Kidney (tissue), 13 donors: ENCODE measurements at regions not wholly inside any gene's neighbourhood (a gene's known extent, or its start where the extent isn't known, plus 50 kb on each side); places are given as distances from the start of the nearest gene placed in this dataset.

Experiments used
- DNase-seq, 5 donors: peaks; one replicate each; pipeline ENCODE4 v3.0.0-alpha.2; 2013 to 2020
- FAIRE-seq: peaks from 2 replicates; lab custom pipeline; 2012; peaks lifted over from hg19 to GRCh38; lab: Jason Lieb, UNC
- H3K27ac ChIP-seq, 2 donors: one replicate each; pipeline ENCODE4 v1.7.0; 2013; ENCODE audit warnings: low read depth in 2 of 2, low read length in 2 of 2, inconsistent platforms in 1 of 2
- H3K27me3 ChIP-seq: one replicate; pipeline ENCODE4 v1.7.1; 2013; ENCODE audit warnings: low read length, inconsistent platforms; ENCODE audit not compliant: control insufficient read depth, insufficient read depth
- H3K36me3 ChIP-seq, 3 donors: one replicate each; pipeline versions ENCODE4 v1.7.0 to v1.7.1; 2013; ENCODE audit warnings: low read length in 3 of 3, control low read depth in 1 of 3, inconsistent platforms in 1 of 3; ENCODE audit not compliant: insufficient read depth in 3 of 3, control insufficient read depth in 2 of 3
- H3K4me1 ChIP-seq, 3 donors: one replicate each; pipeline versions ENCODE4 v1.7.0 to v1.7.1; 2013; ENCODE audit warnings: low read length in 3 of 3, inconsistent platforms in 1 of 3, low read depth in 1 of 3; ENCODE audit not compliant: control insufficient read depth in 2 of 3, insufficient read depth in 2 of 3
- H3K4me3 ChIP-seq, 3 donors: one replicate each; pipeline versions ENCODE4 v1.7.0 to v1.8.1; 2013; ENCODE audit warnings: low read length in 3 of 3, control low read depth in 1 of 3, inconsistent platforms in 1 of 3
- H3K9ac ChIP-seq, 3 donors: one replicate each; pipeline versions ENCODE4 v1.7.0 to v1.7.1; 2013; ENCODE audit warnings: low read length in 3 of 3, control low read depth in 1 of 3, inconsistent platforms in 1 of 3
- H3K9me3 ChIP-seq, 3 donors: one replicate each; pipeline versions ENCODE4 v1.7.0 to v1.7.1; 2013; ENCODE audit warnings: low read length in 3 of 3, control low read depth in 1 of 3, inconsistent platforms in 1 of 3; ENCODE audit not compliant: control insufficient read depth in 2 of 3, insufficient read depth in 1 of 3
- intact Hi-C: fragments of 100-400 bp; cut with DNase I; formaldehyde crosslinking; loops from one replicate; pipeline ENCODE4 v1.11.1; 2022
- TF ChIP-seq, protein P1 (sequence below): IDR thresholded peaks from 3 replicates; pipeline ENCODE4 v1.5.1; 2012; ENCODE audit warnings: mild to moderate bottlenecking, moderate library complexity, borderline replicate concordance; ENCODE audit not compliant: insufficient read depth; ENCODE audit errors: extremely low read depth
- donor health status: control.
- donor health status: control.
- donor health status: control.
- donor health status: control.
- donor health status: control.
- donor health status: DM: yes; HTN: yes; CAD: no.
- donor health status: Normal renal cell carcinoma (clear cell type).

DNA sequence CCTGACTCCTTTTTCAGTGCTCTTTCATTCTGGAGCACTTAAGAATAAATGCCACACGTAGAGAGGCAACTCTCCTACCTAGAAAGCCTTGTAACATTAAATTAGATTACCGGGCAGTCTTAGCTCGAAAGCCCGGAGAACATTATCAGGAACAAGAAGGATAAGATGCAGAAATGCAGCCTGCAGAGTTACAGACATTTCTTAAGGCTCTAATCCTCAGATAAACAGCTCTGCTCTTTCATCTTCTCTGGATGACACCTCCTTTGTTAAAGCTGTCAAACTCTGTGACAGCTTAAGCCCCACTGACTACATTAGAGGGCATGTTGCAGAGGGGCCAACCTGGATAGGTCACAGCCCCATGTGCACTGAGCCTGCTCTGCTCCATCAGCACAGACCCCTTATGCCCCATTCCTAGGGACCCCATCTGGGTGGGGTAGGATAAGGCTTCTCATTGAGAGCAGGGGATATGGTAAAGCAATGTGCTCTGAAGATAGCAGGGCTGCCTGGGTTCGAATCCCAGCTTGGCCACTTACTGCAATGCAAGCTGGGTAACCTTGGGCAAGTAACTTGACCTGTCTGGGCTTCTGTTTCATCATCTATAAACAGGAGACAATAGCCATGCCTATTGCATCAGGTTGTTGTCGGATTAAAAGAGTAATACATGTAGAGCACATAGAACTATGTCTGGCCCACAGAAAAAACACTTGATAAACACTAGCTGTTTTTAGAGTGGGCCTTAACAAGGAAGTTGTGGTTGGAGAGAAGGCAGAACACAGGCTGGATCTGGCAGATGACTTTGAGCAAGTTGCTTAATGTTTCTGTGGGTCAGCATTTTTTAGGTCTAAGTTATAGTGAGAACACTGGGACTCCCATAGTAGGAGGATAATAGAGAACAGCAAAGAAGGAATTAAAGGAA lies 111.4 kb downstream of the THNSL2 start:
- H3K4me3 ChIP-seq, result no peak overlapping the region
- TF ChIP-seq, protein P1, sequence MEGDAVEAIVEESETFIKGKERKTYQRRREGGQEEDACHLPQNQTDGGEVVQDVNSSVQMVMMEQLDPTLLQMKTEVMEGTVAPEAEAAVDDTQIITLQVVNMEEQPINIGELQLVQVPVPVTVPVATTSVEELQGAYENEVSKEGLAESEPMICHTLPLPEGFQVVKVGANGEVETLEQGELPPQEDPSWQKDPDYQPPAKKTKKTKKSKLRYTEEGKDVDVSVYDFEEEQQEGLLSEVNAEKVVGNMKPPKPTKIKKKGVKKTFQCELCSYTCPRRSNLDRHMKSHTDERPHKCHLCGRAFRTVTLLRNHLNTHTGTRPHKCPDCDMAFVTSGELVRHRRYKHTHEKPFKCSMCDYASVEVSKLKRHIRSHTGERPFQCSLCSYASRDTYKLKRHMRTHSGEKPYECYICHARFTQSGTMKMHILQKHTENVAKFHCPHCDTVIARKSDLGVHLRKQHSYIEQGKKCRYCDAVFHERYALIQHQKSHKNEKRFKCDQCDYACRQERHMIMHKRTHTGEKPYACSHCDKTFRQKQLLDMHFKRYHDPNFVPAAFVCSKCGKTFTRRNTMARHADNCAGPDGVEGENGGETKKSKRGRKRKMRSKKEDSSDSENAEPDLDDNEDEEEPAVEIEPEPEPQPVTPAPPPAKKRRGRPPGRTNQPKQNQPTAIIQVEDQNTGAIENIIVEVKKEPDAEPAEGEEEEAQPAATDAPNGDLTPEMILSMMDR, result no peak

DNA sequence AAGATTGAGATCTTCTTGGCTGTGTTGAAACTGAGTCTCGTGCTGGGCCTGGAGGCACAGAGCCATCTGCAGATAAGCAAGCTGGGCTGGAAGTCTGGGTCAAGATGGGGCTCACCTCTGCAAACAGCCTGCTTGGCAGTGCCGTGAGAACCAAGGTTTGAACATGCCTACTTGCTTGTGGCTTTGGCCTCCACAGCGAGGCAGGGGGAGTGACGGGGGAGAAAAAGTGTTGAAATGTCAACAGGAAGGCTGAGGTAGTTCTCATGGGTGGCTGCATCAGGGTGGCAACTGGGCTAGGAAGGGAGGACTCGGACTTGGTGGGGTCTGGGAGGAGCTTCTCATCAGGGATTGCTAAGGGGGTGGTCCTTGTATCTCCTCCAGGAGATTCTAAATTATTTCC lies 99.7 kb downstream of the THNSL2 start:
- intact Hi-C loops, result no loop called here

More for the DNA sequence above, 111.4 kb downstream of the THNSL2 start:
- no peak overlapping the region for H3K27ac ChIP-seq
- intact Hi-C loops, result no loop called here
- H3K27me3 ChIP-seq, result no peaks in the 10 kb centered on the region
- no peak for DNase-seq
- FAIRE-seq, result no peak
- no peaks in the 10 kb centered on the region for H3K36me3 ChIP-seq
- no peak overlapping the region for H3K9ac ChIP-seq
- no peaks in the 10 kb centered on the region for H3K4me1 ChIP-seq
- peaks cover 0 to 6% (median 2%) of the 10 kb centered on the region in 3 donors for H3K9me3 ChIP-seq

DNA sequence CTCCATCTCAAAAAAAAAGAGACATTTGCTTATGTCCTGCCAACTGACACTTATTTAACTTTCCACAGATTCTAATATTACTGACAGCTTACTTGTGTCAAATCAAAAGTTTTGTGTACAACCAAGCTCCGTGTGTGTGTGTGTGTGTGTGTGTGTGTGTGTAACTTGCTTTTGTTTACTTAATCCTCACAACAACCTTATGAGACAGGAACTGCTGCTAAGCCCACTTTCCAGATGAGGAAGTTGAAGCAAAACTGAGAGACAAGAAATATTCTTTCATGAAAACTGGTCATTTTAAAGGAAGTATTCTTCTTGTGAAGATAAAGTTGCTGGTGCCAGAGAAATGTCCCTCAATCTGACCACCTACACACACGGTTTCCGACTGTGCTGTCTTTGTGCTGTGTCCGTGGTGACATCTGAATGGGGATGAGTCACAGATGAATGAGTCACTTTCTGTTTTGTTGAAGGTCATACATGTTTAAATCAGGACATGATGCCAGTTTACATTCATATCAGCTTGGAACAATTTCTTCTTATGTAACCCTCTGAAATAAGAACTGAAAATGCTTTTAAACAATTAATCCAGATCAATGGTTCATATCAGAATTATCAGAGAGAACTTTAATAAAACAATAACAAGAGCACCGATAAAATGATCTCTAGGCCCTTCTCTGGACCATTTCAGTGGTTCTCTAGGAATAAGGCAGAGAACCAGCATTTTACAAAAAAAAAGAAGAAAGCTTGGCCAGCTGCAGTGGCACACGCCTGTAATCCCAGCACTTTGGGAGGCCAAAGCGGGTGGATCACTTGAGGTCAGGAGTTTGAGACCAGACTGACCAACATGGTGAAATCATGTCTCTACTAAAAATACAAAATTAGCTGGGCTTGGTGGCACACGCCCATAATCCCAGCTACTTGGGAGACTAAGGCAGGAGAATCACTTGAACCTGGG lies 95.5 kb downstream of the THNSL2 start:
- H3K9ac ChIP-seq, result no peak overlapping the region
- DNase-seq, result no peak
- no peaks in the 10 kb centered on the region for H3K36me3 ChIP-seq
- no peaks in the 10 kb centered on the region for H3K9me3 ChIP-seq
- H3K27ac ChIP-seq, result no peak overlapping the region
- no peaks in the 10 kb centered on the region for H3K27me3 ChIP-seq
- H3K4me3 ChIP-seq, result no peak overlapping the region
- H3K4me1 ChIP-seq, result no peaks in the 10 kb centered on the region
- intact Hi-C loops, result no loop called here
- TF ChIP-seq, protein P1, result no peak
- FAIRE-seq, result no peak

More for the DNA sequence above, 99.7 kb downstream of the THNSL2 start:
- no peaks in the 10 kb centered on the region for H3K4me1 ChIP-seq
- H3K4me3 ChIP-seq, result no peak overlapping the region
- no peak overlapping the region for H3K27ac ChIP-seq
- no peak for DNase-seq
- H3K27me3 ChIP-seq, result no peaks in the 10 kb centered on the region
- H3K9me3 ChIP-seq, result no peaks in the 10 kb centered on the region
- H3K9ac ChIP-seq, result no peak overlapping the region
- no peaks in the 10 kb centered on the region for H3K36me3 ChIP-seq
- TF ChIP-seq, protein P1, result no peak
- no peak for FAIRE-seq
